HCT116 (cell line): ENCODE measurements at regions not wholly inside any gene's neighbourhood (a gene's known extent, or its start where the extent isn't known, plus 50 kb on each side); places are given as distances from the start of the nearest gene placed in this dataset.

Source experiments
- ATAC-seq: fragments of 200-7000 bp; cut with Tn5 transposase; 2 replicates; pipeline ENCODE4 v1.9.1; 2020; ENCODE audit warnings: mild to moderate bottlenecking, moderate library complexity
- BruUV-seq: library from RNA; stranded (reverse); fragments of 400-500 nt; replicated peaks from 2 replicates; lab custom pipeline; 2021; lab: Mats Ljungman, UMichigan
- CTCF ChIA-PET: fragments of 300-600 bp; sonication (Branson Sonifier 250); formaldehyde crosslinking; loops from one replicate; lab custom pipeline; 2021; ENCODE audit warnings: antibody characterized with exemption; lab: Charles Lee
- POLR2A ChIA-PET: fragments of 300-600, 350-600 bp; sonication (Branson Sonifier 250); formaldehyde crosslinking; loops from one replicate; lab custom pipeline; 2021; ENCODE audit warnings: antibody characterized with exemption; lab: Charles Lee
- RAD21 ChIA-PET, 2 experiments: fragments of 300-600 bp; sonication (Branson Sonifier 250); formaldehyde crosslinking; loops; one replicate each; lab custom pipeline; 2023; ENCODE audit warnings: low total read pairs in 2 of 2; ENCODE audit not compliant: uncharacterized antibody in 2 of 2, unreplicated experiment in 2 of 2, low non-redundant PET in 1 of 2; lab: Charles Lee
- DNase-seq: peaks from one replicate; pipeline ENCODE4 v3.0.0-alpha.2; 2010; ENCODE audit warnings: low read depth, low spot score
- H2AFZ ChIP-seq: fragments of 200-600 bp; shearing (Covaris generic), sonication (generic); 2 replicates; pipeline ENCODE4 v1.6.1; 2017; ENCODE audit warnings: low read depth, mixed run types, mixed read lengths, antibody characterized with exemption, low read length; ENCODE audit not compliant: poor library complexity, severe bottlenecking
- H3K27ac ChIP-seq: 2 replicates; pipeline ENCODE4 v1.5.1; 2012; ENCODE audit warnings: low read depth, low read length
- H3K27me3 ChIP-seq: fragments of 200-600 bp; sonication (generic); 2 replicates; pipeline ENCODE4 v1.6.1; 2016; ENCODE audit warnings: mixed run types, low read length, mixed read lengths; ENCODE audit not compliant: insufficient read depth
- H3K36me3 ChIP-seq, 2 experiments: fragments of 200-500 bp in 1 of 2; fragments of 200-600 bp in 1 of 2; sonication (Bioruptor generic) in 1 of 2; sonication (generic) in 1 of 2; 2 replicates each; pipeline versions ENCODE4 v1.5.1 to v1.6.1; 2014 to 2016; ENCODE audit warnings: low read length in 2 of 2, inconsistent platforms in 1 of 2, mixed read lengths in 1 of 2, mixed run types in 1 of 2; ENCODE audit not compliant: insufficient read depth in 2 of 2, control insufficient read depth in 1 of 2
- H3K4me1 ChIP-seq, 2 experiments: fragments of 200-600 bp in 1 of 2; sonication (generic) in 1 of 2; 2 replicates each; pipeline versions ENCODE4 v1.5.1 to v1.6.1; 2012 to 2017; ENCODE audit warnings: low read length in 2 of 2, inconsistent platforms in 1 of 2, mild to moderate bottlenecking in 1 of 2, mixed read lengths in 1 of 2, mixed run types in 1 of 2, moderate library complexity in 1 of 2; ENCODE audit not compliant: insufficient read depth in 2 of 2, control insufficient read depth in 1 of 2
- H3K4me2 ChIP-seq: fragments of 200-600 bp; sonication (generic); 2 replicates; pipeline ENCODE4 v1.6.1; 2017; ENCODE audit warnings: mixed run types, low read length, mixed read lengths
- H3K4me3 ChIP-seq, 2 experiments: fragments of 200-600 bp in 1 of 2; sonication (generic) in 1 of 2; replicated peaks in 1 of 2; 2 replicates each; pipeline ENCODE4 v1.5.1; 2011 to 2016; ENCODE audit warnings: low read length in 2 of 2, control low read depth in 1 of 2, low read depth in 1 of 2, mild to moderate bottlenecking in 1 of 2, mixed read lengths in 1 of 2, mixed run types in 1 of 2
- H3K79me2 ChIP-seq: fragments of 200-600 bp; sonication (generic); 2 replicates; pipeline ENCODE4 v1.6.1; 2017; ENCODE audit warnings: mild to moderate bottlenecking, mixed run types, low read length, moderate library complexity, mixed read lengths; ENCODE audit not compliant: insufficient read depth
- H3K9ac ChIP-seq: fragments of 200-600 bp; sonication (generic); 2 replicates; pipeline ENCODE4 v1.6.1; 2016; ENCODE audit warnings: low read length, mixed read lengths
- H3K9me2 ChIP-seq: fragments of 200-600 bp; sonication (generic), shearing (Covaris generic); 2 replicates; pipeline ENCODE4 v1.6.1; 2017; ENCODE audit warnings: mixed run types, mild to moderate bottlenecking, moderate library complexity; ENCODE audit not compliant: insufficient read depth
- H3K9me3 ChIP-seq, 2 experiments: fragments of 200-500 bp in 1 of 2; fragments of 200-600 bp in 1 of 2; sonication (Bioruptor generic) in 1 of 2; sonication (generic) in 1 of 2; 2 replicates each; pipeline ENCODE4 v1.6.1; 2014 to 2017; ENCODE audit warnings: low read length in 2 of 2, mixed read lengths in 2 of 2, inconsistent platforms in 1 of 2, low read depth in 1 of 2, mild to moderate bottlenecking in 1 of 2, mixed run types in 1 of 2, moderate library complexity in 1 of 2; ENCODE audit not compliant: control insufficient read depth in 1 of 2, insufficient read depth in 1 of 2
- H4K20me1 ChIP-seq: fragments of 200-600 bp; sonication (generic), shearing (Covaris generic); 2 replicates; pipeline ENCODE4 v1.6.1; 2017; ENCODE audit warnings: mixed run types, mild to moderate bottlenecking, moderate library complexity; ENCODE audit not compliant: insufficient read depth
- ATF3 ChIP-seq: IDR thresholded peaks from 2 replicates; pipeline ENCODE4 v1.6.1; 2012
- CBX3 ChIP-seq: IDR thresholded peaks from 2 replicates; pipeline ENCODE4 v1.6.1; 2012; ENCODE audit warnings: low read depth
- EGR1 ChIP-seq: IDR thresholded peaks from 2 replicates; pipeline ENCODE4 v1.6.1; 2012; ENCODE audit warnings: low read depth
- EZH2 ChIP-seq: fragments of 200-600 bp; sonication (generic); IDR thresholded peaks from 2 replicates; pipeline ENCODE4 v1.6.1; 2017; ENCODE audit warnings: antibody characterized with exemption, mixed run types
- EZH2phosphoT487 ChIP-seq: fragments of 200-600 bp; IDR thresholded peaks from 2 replicates; pipeline ENCODE4 v1.6.1; 2018; ENCODE audit warnings: antibody characterized with exemption, borderline replicate concordance
- JUND ChIP-seq: IDR thresholded peaks from 2 replicates; pipeline ENCODE4 v1.6.1; 2012
- MAX ChIP-seq: IDR thresholded peaks from 2 replicates; pipeline ENCODE4 v1.6.1; 2012
- POLR2AphosphoS5 ChIP-seq: IDR thresholded peaks from 2 replicates; pipeline ENCODE4 v1.6.1; 2011; ENCODE audit warnings: mild to moderate bottlenecking, low read depth, low read length, moderate library complexity
- REST ChIP-seq: IDR thresholded peaks from 2 replicates; pipeline ENCODE4 v1.6.1; 2012; ENCODE audit warnings: low read depth
- SIN3A ChIP-seq: IDR thresholded peaks from 2 replicates; pipeline ENCODE4 v1.6.1; 2012; ENCODE audit warnings: low read depth
- SRF ChIP-seq: IDR thresholded peaks from 2 replicates; pipeline ENCODE4 v1.6.1; 2012; ENCODE audit warnings: low read depth
- ZBTB33 ChIP-seq: IDR thresholded peaks from 2 replicates; pipeline ENCODE4 v1.6.1; 2011; ENCODE audit warnings: mild to moderate bottlenecking, low read length, moderate library complexity; ENCODE audit not compliant: insufficient replicate concordance; ENCODE audit errors: extremely low read depth
- ZNF274 ChIP-seq: fragments of 200-500 bp; sonication (Bioruptor generic); IDR thresholded peaks from 2 replicates; pipeline ENCODE4 v1.6.1; 2014; ENCODE audit warnings: mild to moderate bottlenecking, low read depth, low read length, inconsistent platforms
- intact Hi-C: fragments of 100-400 bp; cut with micrococcal nuclease; formaldehyde crosslinking; loops from 2 replicates; pipeline ENCODE4 v1.10.0; 2022

GRCh38 chr4:123615901-123616300 is 219.3 kb downstream of the SPRY1 start (continued):
- no peak for TF ChIP-seq ZBTB33
- TF ChIP-seq, all 23 proteins: peak for 0

GRCh38 chr4:123616951-123617461 is 220.4 kb downstream of the SPRY1 start:
- intact Hi-C loops: no loop called here
- no peaks in the 10 kb centered on the region for H3K79me2 ChIP-seq
- H3K27ac ChIP-seq: no peak overlapping the region
- no peaks in the 10 kb centered on the region for H4K20me1 ChIP-seq
- H2AFZ ChIP-seq: no peak overlapping the region
- no peak overlapping the region for H3K4me3 ChIP-seq
- ChIA-PET RAD21 (no interaction called here), POLR2A (no interaction called here), CTCF (no interaction called here)
- no peak overlapping the region for H3K4me2 ChIP-seq
- ATAC-seq: no peak
- no peaks in the 10 kb centered on the region for H3K9me3 ChIP-seq
- no peaks in the 10 kb centered on the region for H3K9me2 ChIP-seq
- no peaks in the 10 kb centered on the region for H3K4me1 ChIP-seq
- no peaks in the 10 kb centered on the region for H3K36me3 ChIP-seq
- no peaks in the 10 kb centered on the region for H3K27me3 ChIP-seq
- TF ChIP-seq SIN3A (no peak), ZNF274 (no peak), EZH2 (no peak), SRF (no peak), REST (no peak), JUND (no peak), MAX (no peak), ZBTB33 (no peak), POLR2AphosphoS5 (no peak), EGR1 (no peak), ATF3 (no peak), EZH2phosphoT487 (no peak), CBX3 (no peak)
- BruUV-seq: no TSS peak
- DNase-seq: no peak
- no peak overlapping the region for H3K9ac ChIP-seq
